K562 (cell line): ENCODE measurements at regions not wholly inside any gene's neighbourhood (a gene's known extent, or its start where the extent isn't known, plus 50 kb on each side); places are given as distances from the start of the nearest gene placed in this dataset.
A peak's percentile ranks its signal among the peaks of the same experiment; 100 is the strongest.

Experiments
- FOXK1 ChIP-seq: sonication (generic); formaldehyde crosslinking; IDR thresholded peaks from 2 replicates; pipeline ENCODE4 v1.8.0; 2022; ENCODE audit warnings: missing genetic modification reagents, mild to moderate bottlenecking, borderline replicate concordance
- GATAD2A ChIP-seq: fragments of 450-650 bp; IDR thresholded peaks from 2 replicates; pipeline ENCODE4 v1.6.1; 2017
- HMG20A ChIP-seq: fragments of 450-650 bp; formaldehyde crosslinking; conservative IDR thresholded peaks from 2 replicates; pipeline ENCODE4 v1.4.0; 2020; ENCODE audit warnings: mild to moderate bottlenecking, mixed read lengths
- MIER1 ChIP-seq: fragments of 450-650 bp; IDR thresholded peaks from 2 replicates; pipeline ENCODE4 v1.6.1; 2016; ENCODE audit warnings: antibody characterized with exemption, mild to moderate bottlenecking, low read depth
- PHF20 ChIP-seq: fragments of 450-650 bp; IDR thresholded peaks from 2 replicates; pipeline ENCODE4 v1.6.1; 2018; ENCODE audit not compliant: partially characterized antibody
- PTRF ChIP-seq: fragments of 450-650 bp; IDR thresholded peaks from 2 replicates; pipeline ENCODE4 v1.6.1; 2016; ENCODE audit warnings: mild to moderate bottlenecking, missing genetic modification characterization, missing compliant biosample characterization
- SAFB2 ChIP-seq: fragments of 200-400 bp; formaldehyde crosslinking; IDR thresholded peaks from 2 replicates; pipeline ENCODE4 v1.6.1; 2018; ENCODE audit warnings: borderline replicate concordance, low read length, low read depth, moderate library complexity; ENCODE audit not compliant: severe bottlenecking
- SMAD1 ChIP-seq: fragments of 150-350 bp; IDR thresholded peaks from 2 replicates; pipeline ENCODE4 v1.6.1; 2014; ENCODE audit warnings: low read length, low read depth; ENCODE audit not compliant: partially characterized antibody
- TRIM28 ChIP-seq: fragments of 450-650 bp; IDR thresholded peaks from 2 replicates; pipeline ENCODE4 v1.6.1; 2017
- U2AF2 ChIP-seq: fragments of 200-400 bp; formaldehyde crosslinking; optimal IDR thresholded peaks from 2 replicates; pipeline ENCODE3; 2017; ENCODE audit warnings: low read depth, mild to moderate bottlenecking, low read length
- ZFP36 ChIP-seq: fragments of 150-350 bp; IDR thresholded peaks from 2 replicates; pipeline ENCODE4 v1.6.1; 2018; ENCODE audit warnings: low read length, low read depth; ENCODE audit not compliant: partially characterized antibody
- ZFX ChIP-seq: sonication (generic); formaldehyde crosslinking; IDR thresholded peaks from 2 replicates; pipeline ENCODE4 v1.8.0; 2022; ENCODE audit warnings: mild to moderate bottlenecking, missing genetic modification reagents, moderate library complexity
- ZNF140 ChIP-seq: fragments of 250-450 bp; sonication (Bioruptor Pico); IDR thresholded peaks from 2 replicates; pipeline ENCODE4 v1.8.0; 2021; ENCODE audit warnings: moderate library complexity, mild to moderate bottlenecking, inconsistent platforms
- ZNF143 ChIP-seq: sonication (generic); formaldehyde crosslinking; IDR thresholded peaks from 2 replicates; pipeline ENCODE4 v1.9.0; 2022; ENCODE audit warnings: mild to moderate bottlenecking, missing genetic modification reagents
- ZNF23 ChIP-seq: fragments of 250-450 bp; sonication (Bioruptor Pico); IDR thresholded peaks from 2 replicates; pipeline ENCODE4 v1.4.0; 2020; ENCODE audit warnings: mild to moderate bottlenecking
- TF ChIP-seq, protein P1 (sequence below): fragments of 450-650 bp; IDR thresholded peaks from 2 replicates; pipeline ENCODE4 v1.6.1; 2016; ENCODE audit warnings: missing biosample characterization, missing genetic modification characterization
- TF ChIP-seq, protein P2 (sequence below): fragments of 450-650 bp; formaldehyde crosslinking; IDR thresholded peaks from 2 replicates; pipeline ENCODE4 v1.4.0; 2022; ENCODE audit warnings: missing genetic modification characterization
- TF ChIP-seq, protein P3 (sequence below): IDR thresholded peaks from 2 replicates; pipeline ENCODE4 v1.6.1; 2011; ENCODE audit not compliant: insufficient read length; ENCODE audit errors: extremely low read depth
- TF ChIP-seq, protein P4 (sequence below): fragments of 250-450 bp; sonication (Bioruptor Pico); IDR thresholded peaks from 2 replicates; pipeline ENCODE4 v1.6.1; 2021; ENCODE audit warnings: mild to moderate bottlenecking
- TF ChIP-seq, protein P5 (sequence below): fragments of 250-450 bp; sonication (Bioruptor Pico); IDR thresholded peaks from 2 replicates; pipeline ENCODE4 v1.9.0; 2021; ENCODE audit warnings: mild to moderate bottlenecking
- TF ChIP-seq, protein P6 (sequence below): fragments of 250-450 bp; sonication (Bioruptor Pico); IDR thresholded peaks from 2 replicates; pipeline ENCODE4 v1.5.0; 2020; ENCODE audit warnings: mild to moderate bottlenecking

DNA sequence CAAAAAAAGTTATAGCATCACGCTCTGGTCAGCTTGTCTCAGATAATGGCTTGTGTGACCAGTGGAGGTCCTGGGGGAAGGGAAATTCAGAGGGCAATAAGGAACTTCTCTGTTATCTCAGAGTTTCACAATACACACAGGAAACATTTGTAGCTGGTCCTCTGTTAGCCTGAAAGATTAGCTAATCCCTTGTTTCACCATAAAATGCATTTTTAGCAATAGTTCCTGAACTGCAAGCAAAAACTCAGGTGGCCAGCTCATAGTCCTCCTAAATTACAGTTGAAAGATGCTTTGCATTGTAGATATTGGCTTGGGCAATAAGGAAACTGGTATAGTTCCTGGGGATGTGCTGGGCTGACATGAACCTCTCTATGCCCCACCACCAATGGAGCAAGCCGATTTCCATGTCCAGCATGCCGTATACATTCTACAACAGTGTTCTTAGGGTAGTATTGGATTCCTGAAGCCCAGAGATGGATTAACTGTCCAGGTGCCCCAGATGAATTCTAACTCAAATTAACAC is 141.5 kb upstream of the TBL1XR1 start (continued):
- TF ChIP-seq ZNF143 (no peak), TRIM28 (no peak; the same call in 1 of the 2 replicates), PHF20 (no peak), SAFB2 (no peak), U2AF2 (no peak), GATAD2A (peak; percentile 86; the same call in 1 of the 2 replicates), ZFX (no peak), FOXK1 (no peak), ZFP36 (no peak), HMG20A (CRISPR knock-in tag) (no peak), MIER1 (no peak), SMAD1 (no peak), ZNF140 (CRISPR knock-in tag) (no peak), PTRF (tag) (no peak), ZNF23 (CRISPR knock-in tag) (no peak)
- TF ChIP-seq, protein P1, sequence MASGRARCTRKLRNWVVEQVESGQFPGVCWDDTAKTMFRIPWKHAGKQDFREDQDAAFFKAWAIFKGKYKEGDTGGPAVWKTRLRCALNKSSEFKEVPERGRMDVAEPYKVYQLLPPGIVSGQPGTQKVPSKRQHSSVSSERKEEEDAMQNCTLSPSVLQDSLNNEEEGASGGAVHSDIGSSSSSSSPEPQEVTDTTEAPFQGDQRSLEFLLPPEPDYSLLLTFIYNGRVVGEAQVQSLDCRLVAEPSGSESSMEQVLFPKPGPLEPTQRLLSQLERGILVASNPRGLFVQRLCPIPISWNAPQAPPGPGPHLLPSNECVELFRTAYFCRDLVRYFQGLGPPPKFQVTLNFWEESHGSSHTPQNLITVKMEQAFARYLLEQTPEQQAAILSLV (tag) = peak; percentile 79; the same call in 1 of the 2 replicates
- TF ChIP-seq, protein P2, sequence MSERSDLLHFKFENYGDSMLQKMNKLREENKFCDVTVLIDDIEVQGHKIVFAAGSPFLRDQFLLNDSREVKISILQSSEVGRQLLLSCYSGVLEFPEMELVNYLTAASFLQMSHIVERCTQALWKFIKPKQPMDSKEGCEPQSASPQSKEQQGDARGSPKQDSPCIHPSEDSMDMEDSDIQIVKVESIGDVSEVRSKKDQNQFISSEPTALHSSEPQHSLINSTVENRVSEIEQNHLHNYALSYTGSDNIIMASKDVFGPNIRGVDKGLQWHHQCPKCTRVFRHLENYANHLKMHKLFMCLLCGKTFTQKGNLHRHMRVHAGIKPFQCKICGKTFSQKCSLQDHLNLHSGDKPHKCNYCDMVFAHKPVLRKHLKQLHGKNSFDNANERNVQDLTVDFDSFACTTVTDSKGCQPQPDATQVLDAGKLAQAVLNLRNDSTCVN (CRISPR knock-in tag) = no peak
- TF ChIP-seq, protein P3, sequence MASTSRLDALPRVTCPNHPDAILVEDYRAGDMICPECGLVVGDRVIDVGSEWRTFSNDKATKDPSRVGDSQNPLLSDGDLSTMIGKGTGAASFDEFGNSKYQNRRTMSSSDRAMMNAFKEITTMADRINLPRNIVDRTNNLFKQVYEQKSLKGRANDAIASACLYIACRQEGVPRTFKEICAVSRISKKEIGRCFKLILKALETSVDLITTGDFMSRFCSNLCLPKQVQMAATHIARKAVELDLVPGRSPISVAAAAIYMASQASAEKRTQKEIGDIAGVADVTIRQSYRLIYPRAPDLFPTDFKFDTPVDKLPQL = no peak
- TF ChIP-seq, protein P4, sequence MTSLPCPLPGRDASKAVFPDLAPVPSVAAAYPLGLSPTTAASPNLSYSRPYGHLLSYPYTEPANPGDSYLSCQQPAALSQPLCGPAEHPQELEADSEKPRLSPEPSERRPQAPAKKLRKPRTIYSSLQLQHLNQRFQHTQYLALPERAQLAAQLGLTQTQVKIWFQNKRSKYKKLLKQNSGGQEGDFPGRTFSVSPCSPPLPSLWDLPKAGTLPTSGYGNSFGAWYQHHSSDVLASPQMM = no peak
- TF ChIP-seq, protein P5, sequence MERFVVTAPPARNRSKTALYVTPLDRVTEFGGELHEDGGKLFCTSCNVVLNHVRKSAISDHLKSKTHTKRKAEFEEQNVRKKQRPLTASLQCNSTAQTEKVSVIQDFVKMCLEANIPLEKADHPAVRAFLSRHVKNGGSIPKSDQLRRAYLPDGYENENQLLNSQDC = no peak
- TF ChIP-seq, protein P6, sequence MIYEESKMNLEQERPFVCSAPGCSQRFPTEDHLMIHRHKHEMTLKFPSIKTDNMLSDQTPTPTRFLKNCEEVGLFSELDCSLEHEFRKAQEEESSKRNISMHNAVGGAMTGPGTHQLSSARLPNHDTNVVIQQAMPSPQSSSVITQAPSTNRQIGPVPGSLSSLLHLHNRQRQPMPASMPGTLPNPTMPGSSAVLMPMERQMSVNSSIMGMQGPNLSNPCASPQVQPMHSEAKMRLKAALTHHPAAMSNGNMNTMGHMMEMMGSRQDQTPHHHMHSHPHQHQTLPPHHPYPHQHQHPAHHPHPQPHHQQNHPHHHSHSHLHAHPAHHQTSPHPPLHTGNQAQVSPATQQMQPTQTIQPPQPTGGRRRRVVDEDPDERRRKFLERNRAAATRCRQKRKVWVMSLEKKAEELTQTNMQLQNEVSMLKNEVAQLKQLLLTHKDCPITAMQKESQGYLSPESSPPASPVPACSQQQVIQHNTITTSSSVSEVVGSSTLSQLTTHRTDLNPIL = no peak
